Progenitor cell of endocrine pancreas (in vitro differentiated cells): ENCODE measurements at regions not wholly inside any gene's neighbourhood (a gene's known extent, or its start where the extent isn't known, plus 50 kb on each side); places are given as distances from the start of the nearest gene placed in this dataset.

Experiments
- DNase-seq: peaks from one replicate; pipeline ENCODE4 v3.0.0; 2021; ENCODE audit warnings: low spot score; ENCODE audit not compliant: unreplicated experiment
- H3K27ac Mint-ChIP-seq: 2 replicates; pipeline ENCODE4 v1.8.0; 2021; ENCODE audit warnings: mild to moderate bottlenecking, moderate library complexity, mixed read lengths
- H3K27me3 Mint-ChIP-seq: 2 replicates; pipeline ENCODE4 v1.8.0; 2021; ENCODE audit warnings: mixed read lengths
- H3K36me3 Mint-ChIP-seq: 2 replicates; pipeline ENCODE4 v1.8.0; 2022; ENCODE audit warnings: mixed read lengths; ENCODE audit not compliant: insufficient read depth
- H3K4me1 Mint-ChIP-seq: 2 replicates; pipeline ENCODE4 v1.8.0; 2021; ENCODE audit warnings: low read depth, mixed read lengths
- H3K4me3 Mint-ChIP-seq: 2 replicates; pipeline ENCODE4 v1.8.0; 2021; ENCODE audit warnings: low read depth, mild to moderate bottlenecking, moderate library complexity, mixed read lengths
- H3K9me3 Mint-ChIP-seq: 2 replicates; pipeline ENCODE4 v1.8.0; 2021; ENCODE audit warnings: low read depth, mixed read lengths
- CTCF ChIP-seq: fragments of 200-600 bp; sonication (generic); IDR thresholded peaks from one replicate; pipeline ENCODE4 v1.5.0; 2021; ENCODE audit warnings: antibody characterized with exemption, mild to moderate bottlenecking; ENCODE audit not compliant: unreplicated experiment

- H3K4me1 Mint-ChIP-seq, result no peaks in the 10 kb centered on the region
- no peak for TF ChIP-seq CTCF
- no peak for DNase-seq
- no peaks in the 10 kb centered on the region for H3K36me3 Mint-ChIP-seq
- no peaks in the 10 kb centered on the region for H3K9me3 Mint-ChIP-seq
- H3K27ac Mint-ChIP-seq, result no peak overlapping the region
- H3K4me3 Mint-ChIP-seq, result no peak overlapping the region
- no peaks in the 10 kb centered on the region for H3K27me3 Mint-ChIP-seq
These were observed 513.5 kb downstream of the TFAP2A start for GRCh38 chr6:9901376-9901775.

DNA sequence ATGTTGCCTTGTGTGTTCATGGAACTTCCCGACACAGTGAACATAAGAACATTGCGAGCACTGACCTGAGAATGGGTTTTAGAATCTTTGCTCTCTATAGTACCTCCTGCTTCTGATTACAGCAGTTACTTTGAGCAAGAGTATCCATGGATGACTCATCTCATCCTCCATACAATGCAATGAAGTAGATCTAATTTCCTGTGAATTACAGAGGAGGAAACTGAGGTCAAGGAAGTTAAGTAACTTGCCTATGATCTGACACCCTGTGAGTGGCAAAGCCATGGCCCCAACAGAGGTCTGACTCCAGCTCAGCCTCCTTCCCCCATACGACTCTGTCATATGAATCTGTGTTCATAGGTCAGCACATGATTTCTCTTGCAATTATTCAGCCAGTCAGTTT, 518.1 kb downstream of the TFAP2A start:
- DNase-seq, result no peak
- no peaks in the 10 kb centered on the region for H3K27me3 Mint-ChIP-seq
- H3K9me3 Mint-ChIP-seq, result no peaks in the 10 kb centered on the region
- H3K27ac Mint-ChIP-seq, result no peak overlapping the region
- H3K36me3 Mint-ChIP-seq, result no peaks in the 10 kb centered on the region
- no peak for TF ChIP-seq CTCF
- no peaks in the 10 kb centered on the region for H3K4me1 Mint-ChIP-seq
- no peak overlapping the region for H3K4me3 Mint-ChIP-seq

- H3K4me1 Mint-ChIP-seq, result no peaks in the 10 kb centered on the region
- H3K4me3 Mint-ChIP-seq, result no peak overlapping the region
- no peak overlapping the region for H3K27ac Mint-ChIP-seq
- peaks cover 12% of the 10 kb centered on the region for H3K9me3 Mint-ChIP-seq
- no peak for TF ChIP-seq CTCF
- H3K27me3 Mint-ChIP-seq, result no peaks in the 10 kb centered on the region
- no peaks in the 10 kb centered on the region for H3K36me3 Mint-ChIP-seq
- DNase-seq, result no peak
These were observed 524.0 kb downstream of the TFAP2A start for GRCh38 chr6:9890893-9891292.

DNA sequence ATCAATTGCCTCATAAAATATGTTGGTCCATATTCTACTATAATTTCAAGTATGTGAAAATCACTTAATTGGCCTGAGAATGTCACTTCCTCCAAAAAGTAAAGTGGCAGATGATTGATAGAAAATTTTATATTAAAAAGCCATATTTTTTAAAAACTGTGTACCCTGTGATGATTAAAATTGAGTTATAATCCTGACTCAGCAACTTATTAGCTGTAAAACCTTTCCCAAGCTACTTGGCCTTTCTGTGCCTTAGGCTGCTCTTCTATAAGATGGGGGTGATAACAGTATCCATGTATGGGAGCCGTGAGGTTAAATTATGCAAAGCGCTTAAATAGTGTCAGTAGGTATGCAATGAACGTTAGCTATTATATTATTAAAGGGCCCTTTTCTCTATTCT, 524.4 kb downstream of the TFAP2A start:
- H3K27ac Mint-ChIP-seq, result no peak overlapping the region

GRCh38 chr6:9878535-9878934, 536.3 kb downstream of the TFAP2A start:
- Mint-ChIP-seq H3K27me3 (no peaks in the 10 kb centered on the region), H3K4me1 (peaks cover 1% of the 10 kb centered on the region), H3K27ac (no peak overlapping the region), H3K4me3 (no peak overlapping the region), H3K9me3 (peaks cover 21% of the 10 kb centered on the region), H3K36me3 (no peaks in the 10 kb centered on the region)
- no peak for TF ChIP-seq CTCF
- DNase-seq, result no peak

More for the DNA sequence above, 524.4 kb downstream of the TFAP2A start:
- H3K9me3 Mint-ChIP-seq, result peaks cover 12% of the 10 kb centered on the region
- no peaks in the 10 kb centered on the region for H3K36me3 Mint-ChIP-seq
- TF ChIP-seq CTCF, result no peak
- no peak overlapping the region for H3K4me3 Mint-ChIP-seq
- H3K4me1 Mint-ChIP-seq, result no peaks in the 10 kb centered on the region
- H3K27me3 Mint-ChIP-seq, result no peaks in the 10 kb centered on the region
- no peak for DNase-seq
